Gastrocnemius medialis (tissue), 4 donors: ENCODE measurements at regions not wholly inside any gene's neighbourhood (a gene's known extent, or its start where the extent isn't known, plus 50 kb on each side); places are given as distances from the start of the nearest gene placed in this dataset.

Experiments used
- POLR2A ChIP-seq, 2 donors: fragments of 450-650 bp; IDR thresholded peaks; one replicate each; pipeline ENCODE4 v1.6.1; 2017; ENCODE audit warnings: antibody characterized with exemption in 2 of 2, mild to moderate bottlenecking in 2 of 2, moderate library complexity in 2 of 2
- TF ChIP-seq, protein P1 (sequence below), 5 experiments: fragments of 450-650 bp in 3 of 5; fragments of 200-600 bp in 2 of 5; sonication (generic) in 2 of 5; IDR thresholded peaks in 4 of 5; conservative IDR thresholded peaks in 1 of 5; 1 replicate in 4 of 5; 2 replicates in 1 of 5; pipeline ENCODE4 v1.5.1; 2016 to 2019; ENCODE audit warnings: antibody characterized with exemption in 5 of 5, mild to moderate bottlenecking in 3 of 5, moderate library complexity in 3 of 5

- TF ChIP-seq, protein P1, sequence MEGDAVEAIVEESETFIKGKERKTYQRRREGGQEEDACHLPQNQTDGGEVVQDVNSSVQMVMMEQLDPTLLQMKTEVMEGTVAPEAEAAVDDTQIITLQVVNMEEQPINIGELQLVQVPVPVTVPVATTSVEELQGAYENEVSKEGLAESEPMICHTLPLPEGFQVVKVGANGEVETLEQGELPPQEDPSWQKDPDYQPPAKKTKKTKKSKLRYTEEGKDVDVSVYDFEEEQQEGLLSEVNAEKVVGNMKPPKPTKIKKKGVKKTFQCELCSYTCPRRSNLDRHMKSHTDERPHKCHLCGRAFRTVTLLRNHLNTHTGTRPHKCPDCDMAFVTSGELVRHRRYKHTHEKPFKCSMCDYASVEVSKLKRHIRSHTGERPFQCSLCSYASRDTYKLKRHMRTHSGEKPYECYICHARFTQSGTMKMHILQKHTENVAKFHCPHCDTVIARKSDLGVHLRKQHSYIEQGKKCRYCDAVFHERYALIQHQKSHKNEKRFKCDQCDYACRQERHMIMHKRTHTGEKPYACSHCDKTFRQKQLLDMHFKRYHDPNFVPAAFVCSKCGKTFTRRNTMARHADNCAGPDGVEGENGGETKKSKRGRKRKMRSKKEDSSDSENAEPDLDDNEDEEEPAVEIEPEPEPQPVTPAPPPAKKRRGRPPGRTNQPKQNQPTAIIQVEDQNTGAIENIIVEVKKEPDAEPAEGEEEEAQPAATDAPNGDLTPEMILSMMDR (IDR thresholded peaks at IDR 0.05 in 4 of 5, conservative IDR thresholded peaks at IDR 0.05 in 1 of 5), result no peak
- no peak for TF ChIP-seq POLR2A (IDR thresholded peaks at IDR 0.05)
These were observed 656.8 kb downstream of the TBC1D22A start for GRCh38 chr22:47419239-47419638.
